ENCODE measurements at regions not wholly inside any gene's neighbourhood (a gene's known extent, or its start where the extent isn't known, plus 50 kb on each side); places are given as distances from the start of the nearest gene placed in this dataset.
A peak's percentile ranks its signal among the peaks of the same experiment; 100 is the strongest.

- ATAC-seq (no peak), DNase-seq (no peak)
- intact Hi-C loops (cut with micrococcal nuclease), result no loop called here
These were observed 468.1 kb upstream of the PTBP2 start for GRCh38 chr1:96253246-96254035.

GRCh38 chr1:96256130-96256790, 465.3 kb upstream of the PTBP2 start:
- DNase-seq (no peak), ATAC-seq (no peak)
- intact Hi-C loops (cut with micrococcal nuclease), result no loop called here

GRCh38 chr1:96259399-96259798, 462.2 kb upstream of the PTBP2 start:
- no peak for DNase-seq
- intact Hi-C loops (cut with micrococcal nuclease), result no loop called here
- no peak for ATAC-seq

GRCh38 chr1:96281491-96281890, 440.1 kb upstream of the PTBP2 start:
- DNase-seq (no peak), ATAC-seq (no peak)
- intact Hi-C loops (cut with micrococcal nuclease), result no loop called here

GRCh38 chr1:96290033-96290432, 431.6 kb upstream of the PTBP2 start:
- ATAC-seq (no peak), DNase-seq (no peak)
- intact Hi-C loops (cut with micrococcal nuclease), result no loop called here

GRCh38 chr1:96290801-96291200, 430.8 kb upstream of the PTBP2 start:
- no peak for ATAC-seq
- intact Hi-C loops (cut with micrococcal nuclease), result no loop called here
- no peak for DNase-seq

GRCh38 chr1:96291468-96291867, 430.1 kb upstream of the PTBP2 start:
- DNase-seq (no peak), ATAC-seq (no peak)
- intact Hi-C loops (cut with micrococcal nuclease), result no loop called here

- DNase-seq, result no peak
- intact Hi-C loops (cut with micrococcal nuclease), result no loop called here
- ATAC-seq, result no peak
These were observed 429.4 kb upstream of the PTBP2 start for GRCh38 chr1:96292141-96292540.

GRCh38 chr1:96296991-96297390, 424.6 kb upstream of the PTBP2 start:
- DNase-seq (no peak), ATAC-seq (no peak)
- intact Hi-C loops (cut with micrococcal nuclease), result no loop called here

GRCh38 chr1:96306809-96307560, 414.6 kb upstream of the PTBP2 start:
- intact Hi-C loops (cut with micrococcal nuclease), result no loop called here
- no peak for DNase-seq
- no peak for ATAC-seq

GRCh38 chr1:96308314-96308713, 413.3 kb upstream of the PTBP2 start:
- DNase-seq, result no peak
- ATAC-seq, result no peak
- intact Hi-C loops (cut with micrococcal nuclease), result no loop called here

GRCh38 chr1:96309783-96310182, 411.8 kb upstream of the PTBP2 start:
- intact Hi-C loops (cut with micrococcal nuclease), result no loop called here
- DNase-seq (no peak), ATAC-seq (peak; percentile 60)

- DNase-seq, result no peak
- no peak for ATAC-seq
- intact Hi-C loops (cut with micrococcal nuclease), result no loop called here
These were observed 408.4 kb upstream of the PTBP2 start for GRCh38 chr1:96313216-96313615.

- intact Hi-C loops (cut with micrococcal nuclease), result no loop called here
- no peak for ATAC-seq
- no peak for DNase-seq
These were observed 392.5 kb upstream of the PTBP2 start for GRCh38 chr1:96329121-96329520.

GRCh38 chr1:96331596-96331995, 390.0 kb upstream of the PTBP2 start:
- DNase-seq (no peak), ATAC-seq (no peak)
- intact Hi-C loops (cut with micrococcal nuclease), result no loop called here

- intact Hi-C loops (cut with micrococcal nuclease), result no loop called here
- ATAC-seq, result no peak
- no peak for DNase-seq
These were observed 387.9 kb upstream of the PTBP2 start for GRCh38 chr1:96333522-96334235.

- no peak for ATAC-seq
- no peak for DNase-seq
- intact Hi-C loops (cut with micrococcal nuclease), result no loop called here
These were observed 387.4 kb upstream of the PTBP2 start for GRCh38 chr1:96334236-96334557.

GRCh38 chr1:96338622-96339021, 383.0 kb upstream of the PTBP2 start:
- ATAC-seq (no peak), DNase-seq (no peak)
- intact Hi-C loops (cut with micrococcal nuclease), result no loop called here

GRCh38 chr1:96340686-96341085, 380.9 kb upstream of the PTBP2 start:
- no peak for ATAC-seq
- DNase-seq, result no peak
- intact Hi-C loops (cut with micrococcal nuclease), result no loop called here

GRCh38 chr1:96346719-96347118, 374.9 kb upstream of the PTBP2 start:
- ATAC-seq, result no peak
- DNase-seq, result no peak
- intact Hi-C loops (cut with micrococcal nuclease), result no loop called here
